SK-N-SH treated with all-trans-retinoic acid at 6 μM for 48 hours (cell line): ENCODE measurements at regions not wholly inside any gene's neighbourhood (a gene's known extent, or its start where the extent isn't known, plus 50 kb on each side); places are given as distances from the start of the nearest gene placed in this dataset.

Experiments
- CSDC2 ChIP-seq: fragments of 250-450 bp; sonication (Bioruptor Pico); IDR thresholded peaks from 2 replicates; pipeline ENCODE4 v1.5.0; 2020; ENCODE audit warnings: mild to moderate bottlenecking, moderate library complexity
- ESRRG ChIP-seq: fragments of 250-450 bp; sonication (Bioruptor Pico); IDR thresholded peaks from 2 replicates; pipeline ENCODE4 v1.6.1; 2021; ENCODE audit warnings: mild to moderate bottlenecking
- OSR1 ChIP-seq: fragments of 250-450 bp; sonication (Bioruptor Pico); IDR thresholded peaks from 2 replicates; pipeline ENCODE4 v1.8.0; 2022; ENCODE audit warnings: moderate library complexity, mild to moderate bottlenecking, inconsistent platforms
- RARB ChIP-seq: fragments of 250-450 bp; sonication (Bioruptor Pico); IDR thresholded peaks from 2 replicates; pipeline ENCODE4 v1.8.0; 2021; ENCODE audit warnings: mild to moderate bottlenecking, moderate library complexity
- SNAI2 ChIP-seq: fragments of 250-450 bp; sonication (Bioruptor Pico); IDR thresholded peaks from 2 replicates; pipeline ENCODE4 v1.5.0; 2020; ENCODE audit warnings: mild to moderate bottlenecking, moderate library complexity
- TSHZ2 ChIP-seq: fragments of 250-450 bp; sonication (Bioruptor Pico); IDR thresholded peaks from 2 replicates; pipeline ENCODE4 v1.5.0; 2020; ENCODE audit warnings: mild to moderate bottlenecking, moderate library complexity
- ZFP3 ChIP-seq: fragments of 250-450 bp; sonication (Bioruptor Pico); IDR thresholded peaks from 2 replicates; pipeline ENCODE4 v1.5.0; 2020; ENCODE audit warnings: mild to moderate bottlenecking, moderate library complexity
- ZFP30 ChIP-seq: fragments of 450-650 bp; formaldehyde crosslinking; IDR thresholded peaks from 2 replicates; pipeline ENCODE4 v1.5.0; 2022; ENCODE audit warnings: mild to moderate bottlenecking, moderate library complexity
- ZNF70 ChIP-seq: fragments of 450-650 bp; formaldehyde crosslinking; IDR thresholded peaks from 2 replicates; pipeline ENCODE4 v1.5.0; 2020; ENCODE audit warnings: mild to moderate bottlenecking, moderate library complexity
- ZNF8 ChIP-seq: fragments of 450-650 bp; formaldehyde crosslinking; IDR thresholded peaks from 2 replicates; pipeline ENCODE4 v1.5.0; 2020; ENCODE audit warnings: mild to moderate bottlenecking, moderate library complexity
- TF ChIP-seq, protein P1 (sequence below): fragments of 250-450 bp; sonication (Bioruptor Pico); IDR thresholded peaks from 2 replicates; pipeline ENCODE4 v1.8.0; 2020; ENCODE audit warnings: mild to moderate bottlenecking, moderate library complexity, borderline replicate concordance
- TF ChIP-seq, protein P2 (sequence below): fragments of 250-450 bp; sonication (Bioruptor Pico); IDR thresholded peaks from 2 replicates; pipeline ENCODE4 v1.5.1; 2020; ENCODE audit warnings: low read depth, mild to moderate bottlenecking, moderate library complexity

DNA sequence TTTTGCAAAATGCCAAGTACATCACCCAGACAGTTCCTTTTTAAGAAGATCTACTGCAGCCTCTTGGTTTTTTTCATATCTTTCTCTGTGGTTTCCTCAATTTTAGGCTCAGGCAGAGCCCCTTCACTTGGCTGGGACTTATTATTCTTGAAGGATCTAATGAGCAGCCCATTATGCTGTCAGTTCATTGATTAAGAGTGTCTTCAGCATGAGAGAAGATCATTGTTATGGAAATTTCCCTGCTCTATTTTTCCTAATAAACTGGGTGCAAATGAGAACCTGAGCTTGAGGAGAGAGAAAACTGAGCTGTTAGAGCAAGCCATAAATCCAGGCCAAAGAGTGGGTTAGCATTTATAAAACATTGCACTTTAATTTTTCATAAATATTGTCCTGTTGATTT is 146.5 kb downstream of the SEC23IP start:
- TF ChIP-seq ESRRG (CRISPR knock-in tag) (no peak), ZNF70 (CRISPR knock-in tag) (no peak), ZFP30 (CRISPR knock-in tag) (no peak), TSHZ2 (CRISPR knock-in tag) (no peak), OSR1 (CRISPR knock-in tag) (no peak), CSDC2 (no peak), ZFP3 (CRISPR knock-in tag) (no peak), RARB (no peak), SNAI2 (CRISPR knock-in tag) (no peak), ZNF8 (CRISPR knock-in tag) (no peak)
- TF ChIP-seq, protein P1, sequence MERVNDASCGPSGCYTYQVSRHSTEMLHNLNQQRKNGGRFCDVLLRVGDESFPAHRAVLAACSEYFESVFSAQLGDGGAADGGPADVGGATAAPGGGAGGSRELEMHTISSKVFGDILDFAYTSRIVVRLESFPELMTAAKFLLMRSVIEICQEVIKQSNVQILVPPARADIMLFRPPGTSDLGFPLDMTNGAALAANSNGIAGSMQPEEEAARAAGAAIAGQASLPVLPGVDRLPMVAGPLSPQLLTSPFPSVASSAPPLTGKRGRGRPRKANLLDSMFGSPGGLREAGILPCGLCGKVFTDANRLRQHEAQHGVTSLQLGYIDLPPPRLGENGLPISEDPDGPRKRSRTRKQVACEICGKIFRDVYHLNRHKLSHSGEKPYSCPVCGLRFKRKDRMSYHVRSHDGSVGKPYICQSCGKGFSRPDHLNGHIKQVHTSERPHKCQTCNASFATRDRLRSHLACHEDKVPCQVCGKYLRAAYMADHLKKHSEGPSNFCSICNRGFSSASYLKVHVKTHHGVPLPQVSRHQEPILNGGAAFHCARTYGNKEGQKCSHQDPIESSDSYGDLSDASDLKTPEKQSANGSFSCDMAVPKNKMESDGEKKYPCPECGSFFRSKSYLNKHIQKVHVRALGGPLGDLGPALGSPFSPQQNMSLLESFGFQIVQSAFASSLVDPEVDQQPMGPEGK (CRISPR knock-in tag) = no peak
- TF ChIP-seq, protein P2, sequence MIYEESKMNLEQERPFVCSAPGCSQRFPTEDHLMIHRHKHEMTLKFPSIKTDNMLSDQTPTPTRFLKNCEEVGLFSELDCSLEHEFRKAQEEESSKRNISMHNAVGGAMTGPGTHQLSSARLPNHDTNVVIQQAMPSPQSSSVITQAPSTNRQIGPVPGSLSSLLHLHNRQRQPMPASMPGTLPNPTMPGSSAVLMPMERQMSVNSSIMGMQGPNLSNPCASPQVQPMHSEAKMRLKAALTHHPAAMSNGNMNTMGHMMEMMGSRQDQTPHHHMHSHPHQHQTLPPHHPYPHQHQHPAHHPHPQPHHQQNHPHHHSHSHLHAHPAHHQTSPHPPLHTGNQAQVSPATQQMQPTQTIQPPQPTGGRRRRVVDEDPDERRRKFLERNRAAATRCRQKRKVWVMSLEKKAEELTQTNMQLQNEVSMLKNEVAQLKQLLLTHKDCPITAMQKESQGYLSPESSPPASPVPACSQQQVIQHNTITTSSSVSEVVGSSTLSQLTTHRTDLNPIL (CRISPR knock-in tag) = no peak
